ENCODE measurements at regions not wholly inside any gene's neighbourhood (a gene's known extent, or its start where the extent isn't known, plus 50 kb on each side); places are given as distances from the start of the nearest gene placed in this dataset.

DNA sequence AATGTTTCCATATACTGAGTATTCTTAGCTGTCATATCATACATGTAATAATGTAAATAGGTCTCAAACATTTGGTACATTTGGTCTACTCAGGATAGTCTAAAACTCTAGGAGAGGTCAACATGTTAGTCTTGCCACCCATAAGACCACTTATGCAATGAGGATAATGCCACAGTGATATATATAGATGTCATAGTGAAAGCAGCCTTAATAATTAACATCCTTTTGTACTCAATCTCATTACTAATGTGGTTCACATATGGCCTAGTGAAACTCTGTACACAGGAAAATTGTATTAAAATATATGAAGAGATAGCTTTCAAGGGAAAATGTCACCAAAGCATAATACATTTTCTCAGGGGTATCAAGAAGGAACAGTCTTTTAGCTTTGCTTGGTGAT, 577.9 kb downstream of the TFAP2B start:
- Histone ChIP-seq H3K4me3 (ENCODE audit: low read length) (no peak overlapping the region), H3K79me2 (replicated peaks; ENCODE audit: insufficient read depth, low read length) (no peaks in the 10 kb centered on the region), H3K9me2 (ENCODE audit: insufficient read depth, low read length) (no peaks in the 10 kb centered on the region), H2AFZ (ENCODE audit: low read depth, low read length) (no peak overlapping the region), H3K9me3 (ENCODE audit: low read length) (no peaks in the 10 kb centered on the region), H3K27ac (ENCODE audit: low read length) (no peak overlapping the region), H4K20me1 (ENCODE audit: insufficient read depth) (no peaks in the 10 kb centered on the region), H3K27me3 (ENCODE audit: insufficient read depth, low read depth, low read length) (no peaks in the 10 kb centered on the region), H3K36me3 (ENCODE audit: insufficient read depth, low read length) (no peaks in the 10 kb centered on the region), H3K4me2 (ENCODE audit: low read length) (no peak overlapping the region), H3F3A (ENCODE audit: insufficient read depth, low read length, poor library complexity, severe bottlenecking) (no peaks in the 10 kb centered on the region), H3K9ac (ENCODE audit: low read length) (no peak overlapping the region)
- no peak for TF ChIP-seq SMC3 (conservative IDR thresholded peaks at IDR 0.05; ENCODE audit: poor library complexity)
- no peak for TF ChIP-seq EP300 (conservative IDR thresholded peaks at IDR 0.05; ENCODE audit: poor library complexity, severe bottlenecking)
- TF ChIP-seq, protein P1, sequence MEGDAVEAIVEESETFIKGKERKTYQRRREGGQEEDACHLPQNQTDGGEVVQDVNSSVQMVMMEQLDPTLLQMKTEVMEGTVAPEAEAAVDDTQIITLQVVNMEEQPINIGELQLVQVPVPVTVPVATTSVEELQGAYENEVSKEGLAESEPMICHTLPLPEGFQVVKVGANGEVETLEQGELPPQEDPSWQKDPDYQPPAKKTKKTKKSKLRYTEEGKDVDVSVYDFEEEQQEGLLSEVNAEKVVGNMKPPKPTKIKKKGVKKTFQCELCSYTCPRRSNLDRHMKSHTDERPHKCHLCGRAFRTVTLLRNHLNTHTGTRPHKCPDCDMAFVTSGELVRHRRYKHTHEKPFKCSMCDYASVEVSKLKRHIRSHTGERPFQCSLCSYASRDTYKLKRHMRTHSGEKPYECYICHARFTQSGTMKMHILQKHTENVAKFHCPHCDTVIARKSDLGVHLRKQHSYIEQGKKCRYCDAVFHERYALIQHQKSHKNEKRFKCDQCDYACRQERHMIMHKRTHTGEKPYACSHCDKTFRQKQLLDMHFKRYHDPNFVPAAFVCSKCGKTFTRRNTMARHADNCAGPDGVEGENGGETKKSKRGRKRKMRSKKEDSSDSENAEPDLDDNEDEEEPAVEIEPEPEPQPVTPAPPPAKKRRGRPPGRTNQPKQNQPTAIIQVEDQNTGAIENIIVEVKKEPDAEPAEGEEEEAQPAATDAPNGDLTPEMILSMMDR (IDR thresholded peaks at IDR 0.05; ENCODE audit: poor library complexity, severe bottlenecking) = no peak
- no peak for TF ChIP-seq POLR2AphosphoS5 (IDR thresholded peaks at IDR 0.05)
- TF ChIP-seq EZH2 (IDR thresholded peaks at IDR 0.05; ENCODE audit: borderline replicate concordance, insufficient read depth, low read length, poor library complexity, severe bottlenecking) = no peak
- no peak for TF ChIP-seq RAD21 (conservative IDR thresholded peaks at IDR 0.05)

DNA sequence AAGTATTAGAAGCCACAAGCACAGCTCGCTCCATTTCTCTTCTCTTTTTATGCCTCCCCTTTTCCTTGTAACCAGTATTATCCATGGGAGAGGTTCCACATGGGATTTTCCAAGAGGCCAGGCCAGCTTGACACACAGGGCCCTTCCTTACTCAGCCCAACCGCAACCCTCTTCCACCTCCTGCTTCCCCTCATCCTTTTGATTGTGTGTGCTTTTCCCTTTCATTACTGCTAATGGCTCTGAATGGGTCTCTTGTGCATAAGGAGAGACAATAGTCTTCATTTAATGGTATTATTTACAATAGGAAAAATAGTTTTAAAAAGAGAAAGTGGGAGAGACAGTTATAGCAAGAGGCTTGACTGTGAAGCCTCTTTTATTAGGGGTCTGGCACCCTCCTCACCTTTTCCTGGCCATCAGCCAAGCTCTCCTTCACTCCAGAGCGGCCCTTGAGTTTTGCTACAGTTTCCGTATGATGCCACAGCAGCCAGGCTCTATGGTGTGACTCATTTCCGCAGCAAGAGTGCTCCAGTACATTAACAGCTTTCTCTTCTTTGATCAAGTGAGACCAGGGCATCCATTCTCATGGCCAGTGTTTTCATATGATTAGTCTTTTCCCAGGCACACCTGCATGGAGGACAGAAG, 579.5 kb downstream of the TFAP2B start:
- Histone ChIP-seq H3K27ac (ENCODE audit: low read length) (no peak overlapping the region), H3F3A (ENCODE audit: insufficient read depth, low read length, poor library complexity, severe bottlenecking) (no peaks in the 10 kb centered on the region), H4K20me1 (ENCODE audit: insufficient read depth) (no peaks in the 10 kb centered on the region), H3K9me3 (ENCODE audit: low read length) (no peaks in the 10 kb centered on the region), H2AFZ (ENCODE audit: low read depth, low read length) (no peak overlapping the region), H3K36me3 (ENCODE audit: insufficient read depth, low read length) (no peaks in the 10 kb centered on the region), H3K9me2 (ENCODE audit: insufficient read depth, low read length) (no peaks in the 10 kb centered on the region), H3K27me3 (ENCODE audit: insufficient read depth, low read depth, low read length) (no peaks in the 10 kb centered on the region), H3K9ac (ENCODE audit: low read length) (no peak overlapping the region), H3K79me2 (replicated peaks; ENCODE audit: insufficient read depth, low read length) (no peaks in the 10 kb centered on the region), H3K4me3 (ENCODE audit: low read length) (no peak overlapping the region), H3K4me2 (ENCODE audit: low read length) (no peak overlapping the region)
- TF ChIP-seq MXI1 (conservative IDR thresholded peaks at IDR 0.05; ENCODE audit: poor library complexity, severe bottlenecking) (no peak), SMC3 (conservative IDR thresholded peaks at IDR 0.05; ENCODE audit: poor library complexity) (no peak), TAF1 (IDR thresholded peaks at IDR 0.05; ENCODE audit: low read depth) (no peak), RAD21 (conservative IDR thresholded peaks at IDR 0.05) (no peak), EZH2 (IDR thresholded peaks at IDR 0.05; ENCODE audit: borderline replicate concordance, insufficient read depth, low read length, poor library complexity, severe bottlenecking) (no peak), POLR2AphosphoS5 (IDR thresholded peaks at IDR 0.05) (no peak), EP300 (conservative IDR thresholded peaks at IDR 0.05; ENCODE audit: poor library complexity, severe bottlenecking) (no peak)
- TF ChIP-seq, protein P1 (IDR thresholded peaks at IDR 0.05; ENCODE audit: poor library complexity, severe bottlenecking) = no peak
- TF ChIP-seq, protein P2, sequence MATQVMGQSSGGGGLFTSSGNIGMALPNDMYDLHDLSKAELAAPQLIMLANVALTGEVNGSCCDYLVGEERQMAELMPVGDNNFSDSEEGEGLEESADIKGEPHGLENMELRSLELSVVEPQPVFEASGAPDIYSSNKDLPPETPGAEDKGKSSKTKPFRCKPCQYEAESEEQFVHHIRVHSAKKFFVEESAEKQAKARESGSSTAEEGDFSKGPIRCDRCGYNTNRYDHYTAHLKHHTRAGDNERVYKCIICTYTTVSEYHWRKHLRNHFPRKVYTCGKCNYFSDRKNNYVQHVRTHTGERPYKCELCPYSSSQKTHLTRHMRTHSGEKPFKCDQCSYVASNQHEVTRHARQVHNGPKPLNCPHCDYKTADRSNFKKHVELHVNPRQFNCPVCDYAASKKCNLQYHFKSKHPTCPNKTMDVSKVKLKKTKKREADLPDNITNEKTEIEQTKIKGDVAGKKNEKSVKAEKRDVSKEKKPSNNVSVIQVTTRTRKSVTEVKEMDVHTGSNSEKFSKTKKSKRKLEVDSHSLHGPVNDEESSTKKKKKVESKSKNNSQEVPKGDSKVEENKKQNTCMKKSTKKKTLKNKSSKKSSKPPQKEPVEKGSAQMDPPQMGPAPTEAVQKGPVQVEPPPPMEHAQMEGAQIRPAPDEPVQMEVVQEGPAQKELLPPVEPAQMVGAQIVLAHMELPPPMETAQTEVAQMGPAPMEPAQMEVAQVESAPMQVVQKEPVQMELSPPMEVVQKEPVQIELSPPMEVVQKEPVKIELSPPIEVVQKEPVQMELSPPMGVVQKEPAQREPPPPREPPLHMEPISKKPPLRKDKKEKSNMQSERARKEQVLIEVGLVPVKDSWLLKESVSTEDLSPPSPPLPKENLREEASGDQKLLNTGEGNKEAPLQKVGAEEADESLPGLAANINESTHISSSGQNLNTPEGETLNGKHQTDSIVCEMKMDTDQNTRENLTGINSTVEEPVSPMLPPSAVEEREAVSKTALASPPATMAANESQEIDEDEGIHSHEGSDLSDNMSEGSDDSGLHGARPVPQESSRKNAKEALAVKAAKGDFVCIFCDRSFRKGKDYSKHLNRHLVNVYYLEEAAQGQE (IDR thresholded peaks at IDR 0.05; ENCODE audit: borderline replicate concordance) = no peak

All from neural cell (in vitro differentiated cells).